GM19467 (cell line): ENCODE measurements at regions not wholly inside any gene's neighbourhood (a gene's known extent, or its start where the extent isn't known, plus 50 kb on each side); places are given as distances from the start of the nearest gene placed in this dataset.

ENCODE experiments used
- ATAC-seq: cut with Tn5 transposase; IDR thresholded peaks from one replicate; pipeline ENCODE4 v1.9.1; 2021; ENCODE audit warnings: mild to moderate bottlenecking, moderate library complexity; ENCODE audit not compliant: unreplicated experiment

DNA sequence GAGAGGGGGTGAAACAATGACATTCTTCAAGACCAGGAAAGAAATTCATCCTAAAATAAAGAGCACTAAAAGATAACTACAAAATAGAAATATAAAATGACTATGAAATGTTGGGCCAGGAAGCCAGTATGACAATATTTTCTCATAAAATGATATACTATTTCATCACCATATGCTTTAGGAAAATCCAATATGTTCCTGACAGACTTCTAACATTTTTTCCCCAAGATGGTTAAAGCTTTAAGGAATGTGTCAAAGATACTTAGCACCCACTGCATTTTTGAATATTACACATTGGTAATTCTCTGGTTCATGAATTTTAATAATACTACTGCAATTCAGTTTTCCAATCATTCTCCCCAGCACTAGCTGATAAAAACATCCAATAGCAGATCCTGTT lies 87.7 kb upstream of the PLEKHG7 start:
- no peak for ATAC-seq

DNA sequence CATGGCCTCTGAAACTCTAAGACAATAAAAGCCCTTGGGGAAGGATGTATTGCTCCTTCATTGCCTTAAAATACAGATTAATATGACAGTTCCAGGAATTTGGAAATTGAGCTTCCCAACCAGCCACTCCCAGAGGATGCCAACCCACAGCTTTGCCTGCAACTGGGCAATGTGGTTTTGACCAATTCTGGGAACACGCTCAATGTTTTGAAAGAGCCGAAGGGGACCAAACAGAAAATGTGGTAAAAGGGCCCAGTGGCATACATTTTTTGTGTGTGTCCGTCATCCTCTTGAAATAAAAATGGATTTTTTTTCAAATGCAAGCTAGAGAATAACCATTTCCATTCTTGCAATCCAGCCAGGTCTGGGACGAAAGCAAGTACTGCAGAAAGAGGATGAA lies 88.3 kb upstream of the PLEKHG7 start:
- no peak for ATAC-seq

DNA sequence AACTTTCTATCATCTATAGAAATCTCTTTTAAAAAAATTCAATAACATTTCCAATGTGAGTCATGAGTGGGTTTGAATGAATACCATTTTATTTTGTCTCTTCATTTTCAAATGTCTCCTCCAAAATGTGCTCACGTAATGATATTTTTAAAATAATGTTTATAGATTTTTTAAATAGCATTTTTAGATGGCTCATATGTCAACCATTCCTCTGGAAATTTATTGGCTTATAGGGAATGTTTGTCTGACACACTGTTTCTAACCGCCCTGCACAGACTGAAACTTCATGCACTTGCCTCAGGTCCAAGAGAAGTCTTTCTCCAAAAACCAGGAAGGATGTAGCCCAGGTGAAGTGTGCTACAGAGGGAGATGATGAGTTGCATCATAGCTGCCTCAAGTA lies 88.8 kb upstream of the PLEKHG7 start:
- no peak for ATAC-seq

DNA sequence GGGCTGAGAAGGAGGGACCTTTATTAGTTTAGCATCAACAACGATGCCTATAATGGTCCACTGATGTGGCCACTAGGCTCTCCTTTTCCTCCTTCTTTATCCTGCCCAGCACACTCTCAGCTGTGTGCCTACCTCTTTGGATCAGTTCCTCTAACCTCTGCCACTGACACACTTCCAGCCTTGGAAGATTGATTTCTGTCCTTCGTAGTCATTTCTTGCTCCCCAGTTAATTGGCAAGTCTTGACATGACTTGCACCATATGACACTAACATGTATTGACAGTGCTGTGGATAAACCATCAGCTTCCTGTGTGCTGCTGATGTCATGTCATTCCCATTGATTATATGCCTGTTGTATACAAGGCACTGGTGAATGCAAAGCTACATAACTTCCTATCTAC lies 90.2 kb upstream of the PLEKHG7 start:
- ATAC-seq: no peak

DNA sequence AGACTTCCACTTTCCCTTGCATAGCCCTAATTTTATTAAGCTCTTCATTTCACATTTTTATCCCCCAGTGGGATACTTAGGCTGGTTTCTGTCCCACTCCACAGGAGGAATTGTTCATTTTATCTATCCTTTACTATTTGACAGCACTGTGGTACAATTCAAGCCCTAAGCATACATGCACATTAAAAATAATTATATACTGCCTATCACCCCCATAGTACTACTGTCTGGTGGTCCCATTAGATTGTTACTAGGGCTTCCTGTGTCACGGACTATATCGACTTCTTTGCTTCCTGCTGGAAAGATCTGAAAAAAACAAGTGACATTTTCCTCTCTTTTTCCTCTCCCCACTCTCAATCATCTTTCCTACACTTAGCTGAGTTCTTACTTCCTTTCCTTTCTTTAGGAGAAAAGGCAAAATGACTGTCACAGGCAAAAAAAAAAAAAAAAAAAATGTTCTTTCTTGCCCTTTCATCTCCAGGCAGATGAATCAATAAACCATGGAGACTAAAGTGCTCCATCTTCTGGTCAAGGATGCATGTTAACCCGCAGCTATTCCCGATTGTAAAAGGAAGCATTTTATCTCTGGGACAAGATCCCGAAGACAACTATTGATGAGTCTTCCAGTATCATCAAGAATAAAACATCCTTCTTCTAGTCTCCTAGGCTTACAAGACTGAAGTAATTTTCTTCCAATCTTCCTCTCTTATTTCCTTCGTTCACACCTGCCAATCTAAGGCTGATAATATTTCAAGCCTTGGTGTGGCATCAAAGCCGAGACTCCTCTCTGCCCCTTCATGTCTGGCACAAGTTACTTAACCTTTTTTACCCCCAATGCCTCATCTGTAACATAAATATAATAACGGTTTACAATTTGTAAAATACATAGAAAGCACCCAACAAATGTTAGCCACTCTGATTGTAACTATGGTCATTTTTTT lies 94.4 kb upstream of the PLEKHG7 start:
- ATAC-seq: no peak

DNA sequence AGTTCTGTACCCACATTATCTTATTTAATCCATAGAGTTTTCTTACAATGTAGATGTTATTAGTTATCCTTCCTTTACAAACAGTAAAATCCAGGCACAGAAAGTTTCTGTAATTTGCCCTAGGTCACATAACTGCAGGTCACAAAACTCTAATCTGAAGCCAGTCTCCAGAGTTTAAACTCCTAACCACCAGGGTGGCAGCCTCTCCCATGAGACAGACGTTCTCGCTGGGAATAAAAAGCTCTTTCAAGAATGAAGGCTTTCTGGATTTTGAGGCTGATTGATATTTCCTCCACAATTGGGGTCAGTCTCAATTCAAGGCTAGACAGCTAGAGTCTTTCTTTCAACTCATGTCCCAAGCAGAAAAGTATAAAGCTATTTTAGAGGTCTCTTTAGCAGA lies 95.8 kb upstream of the PLEKHG7 start:
- no peak for ATAC-seq

DNA sequence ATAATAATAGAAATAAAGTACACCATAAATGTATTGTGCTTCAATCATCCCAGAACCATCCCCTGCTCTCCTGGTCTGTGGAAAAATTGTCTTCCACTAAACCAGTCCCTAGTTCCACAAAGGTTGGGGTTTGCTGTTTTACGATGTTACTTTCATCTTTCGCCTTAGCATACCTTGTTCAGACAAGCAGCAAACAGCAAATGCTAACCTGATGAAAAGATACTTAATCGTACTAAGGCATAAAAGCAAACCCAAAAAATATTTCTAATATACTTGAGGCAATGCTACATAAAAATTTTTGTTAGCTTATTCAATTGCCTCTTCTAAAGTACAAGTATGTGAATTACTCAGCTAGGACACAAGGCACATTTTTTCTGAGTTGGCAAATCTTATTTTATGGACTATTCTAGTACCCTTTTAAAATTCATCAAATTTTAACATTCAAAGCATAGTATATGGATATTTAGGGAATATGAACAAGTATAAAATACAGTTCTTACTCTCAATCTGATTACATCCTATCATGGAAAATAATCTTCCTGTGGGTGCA lies 97.1 kb upstream of the PLEKHG7 start:
- no peak for ATAC-seq

DNA sequence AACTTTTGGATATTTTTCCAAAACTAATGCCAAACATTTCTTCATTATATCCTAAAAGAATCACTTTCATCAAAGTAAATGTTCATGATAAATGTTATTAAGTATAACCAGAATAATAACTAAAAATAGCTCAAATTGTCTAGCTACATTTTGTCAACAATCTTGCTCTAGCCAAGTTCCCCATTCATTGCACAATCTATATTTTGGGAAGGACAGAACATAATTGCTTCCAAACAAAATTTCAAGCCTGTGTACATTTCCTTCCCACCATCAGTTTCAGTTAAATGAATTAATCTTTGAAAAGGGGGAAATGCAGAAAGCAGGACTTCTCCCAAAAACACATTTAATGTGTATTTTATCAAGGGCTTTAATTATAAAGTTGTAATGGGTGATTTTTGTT lies 98.0 kb upstream of the PLEKHG7 start:
- ATAC-seq: no peak

DNA sequence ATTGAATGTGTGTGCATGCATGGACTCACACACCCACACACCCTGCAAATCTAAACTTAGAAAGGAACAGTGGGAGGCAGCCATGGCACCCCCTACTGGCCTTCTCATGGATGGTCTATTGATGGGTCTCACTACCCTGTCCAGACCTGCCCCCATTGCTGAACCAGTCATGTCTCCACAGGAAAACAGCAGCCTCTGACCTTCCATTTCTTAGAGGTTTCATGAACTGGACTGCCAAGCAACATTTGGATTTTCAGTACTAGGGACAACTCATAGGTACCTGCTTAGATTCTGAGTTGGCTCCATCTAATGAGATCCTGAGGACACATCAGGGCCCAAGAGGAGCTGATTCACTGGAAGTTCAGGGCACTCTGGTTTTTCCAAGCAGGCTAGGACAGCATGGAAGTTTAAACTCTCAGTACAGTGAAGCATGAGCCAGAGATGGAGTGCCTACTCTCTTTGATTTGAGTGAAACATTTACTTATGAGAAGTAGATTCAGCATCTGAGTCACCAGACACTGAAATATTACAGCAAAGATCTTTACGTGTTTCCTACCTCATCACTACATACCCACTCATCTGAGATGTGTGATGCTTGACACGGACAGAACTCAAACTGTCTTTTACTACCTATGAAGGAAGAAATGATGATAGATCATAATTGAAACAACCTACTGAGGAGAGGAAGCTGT lies 98.9 kb upstream of the PLEKHG7 start:
- no peak for ATAC-seq

DNA sequence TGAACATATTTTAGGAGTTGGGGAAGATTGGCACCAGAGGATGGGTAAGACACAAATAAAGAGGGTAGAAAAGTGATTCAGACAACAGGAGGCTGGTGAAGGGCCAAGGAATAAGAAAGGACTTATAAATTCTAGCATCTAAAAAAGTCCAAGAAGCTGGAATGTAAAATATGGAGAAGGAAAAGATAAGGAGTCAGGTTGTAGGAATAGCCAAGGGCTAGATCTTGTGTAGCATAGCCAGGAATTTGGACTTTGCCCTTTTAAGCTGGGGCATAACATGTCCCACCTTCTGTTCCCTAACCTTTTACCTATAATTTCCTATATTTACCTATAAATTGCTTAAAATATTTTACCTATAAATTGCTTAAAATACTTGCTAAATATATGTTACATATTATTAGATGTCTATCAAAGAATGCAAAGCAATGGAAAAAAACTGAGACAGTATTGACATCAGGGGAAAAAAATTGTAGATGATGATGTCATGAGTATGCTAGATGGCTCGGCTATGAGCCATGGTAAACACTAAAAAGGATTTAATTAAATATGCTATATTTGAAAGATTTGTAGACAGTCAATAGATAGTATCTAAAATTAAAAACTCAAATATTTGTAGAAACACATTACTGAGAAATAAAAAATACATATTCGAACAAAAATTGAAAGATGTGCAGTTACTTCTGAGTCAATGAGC lies 99.7 kb upstream of the PLEKHG7 start:
- ATAC-seq: no peak

DNA sequence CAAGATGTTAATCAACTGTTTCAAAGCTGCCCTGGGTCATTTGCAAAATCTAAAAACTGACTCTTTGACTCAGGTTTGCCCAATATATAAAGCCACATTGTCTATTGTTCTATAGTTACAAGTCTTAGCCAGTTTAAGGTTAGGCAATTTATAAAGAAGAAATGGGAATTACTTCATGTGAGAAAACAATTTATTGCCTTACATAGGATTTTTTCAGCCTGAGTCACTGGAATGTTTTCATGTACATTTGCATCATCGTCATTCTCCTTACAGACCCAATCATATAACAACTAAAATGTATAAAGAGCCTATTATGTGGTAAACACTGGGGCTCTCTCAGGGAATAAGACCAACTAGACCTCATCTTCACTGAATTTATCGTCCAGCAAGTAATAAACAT lies 100.3 kb upstream of the PLEKHG7 start:
- no peak for ATAC-seq

DNA sequence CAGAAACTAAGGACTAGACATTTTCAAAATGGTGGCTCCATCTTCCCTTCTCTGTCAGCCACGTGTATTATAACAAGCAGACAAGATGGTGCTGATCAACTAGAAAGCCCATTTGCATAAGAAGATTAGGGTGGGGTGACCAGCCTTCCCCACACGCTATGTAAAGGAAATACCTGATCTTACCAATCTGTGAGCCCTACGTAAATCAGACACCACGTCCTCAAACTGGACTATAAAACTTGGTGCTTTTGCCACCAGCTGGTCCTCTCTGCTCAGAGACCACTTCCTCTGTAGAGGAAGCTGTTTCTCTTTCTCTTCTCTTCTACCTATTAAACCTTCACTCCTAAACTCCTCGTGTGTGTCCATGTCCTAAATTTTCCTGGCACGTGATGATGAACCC lies 101.1 kb upstream of the PLEKHG7 start:
- ATAC-seq: no peak

DNA sequence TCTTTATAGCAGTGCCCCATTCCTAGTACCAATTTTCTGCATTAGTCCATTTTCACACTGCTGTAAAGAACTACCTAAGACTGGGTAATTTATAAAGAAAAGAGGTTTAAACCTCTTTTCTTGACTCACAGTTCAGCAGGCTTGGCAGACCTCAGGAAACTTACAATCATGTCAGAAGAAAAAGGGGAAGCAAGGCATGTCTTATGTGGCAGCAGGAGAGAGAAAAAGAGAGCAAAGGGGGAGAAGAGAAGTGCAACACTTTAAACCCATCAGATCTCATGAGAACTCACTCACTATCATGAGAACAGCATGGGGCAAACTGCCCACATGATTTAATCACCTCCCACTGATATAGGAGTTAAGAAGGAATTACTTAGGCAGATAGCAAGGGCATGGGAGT lies 101.6 kb upstream of the PLEKHG7 start:
- no peak for ATAC-seq

DNA sequence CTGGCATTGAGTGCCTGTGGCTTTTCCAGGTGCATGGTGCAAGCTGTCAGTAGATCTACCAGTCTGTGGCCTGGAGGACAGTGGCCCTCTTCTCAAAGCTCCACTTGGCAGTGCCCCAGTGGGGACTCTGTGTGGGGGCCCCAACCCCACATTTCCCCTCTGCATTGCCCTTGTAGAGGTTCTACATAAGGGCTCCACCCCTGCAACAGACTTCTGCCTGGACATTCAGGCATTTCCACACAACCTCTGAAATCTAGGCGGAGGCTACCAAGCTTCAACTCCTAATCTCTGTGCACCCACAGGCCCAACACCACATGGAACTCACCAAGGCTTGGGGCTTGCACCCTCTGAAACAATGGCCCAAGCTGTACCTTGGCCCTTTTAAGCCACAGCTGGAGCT lies 102.7 kb upstream of the PLEKHG7 start:
- no peak for ATAC-seq

DNA sequence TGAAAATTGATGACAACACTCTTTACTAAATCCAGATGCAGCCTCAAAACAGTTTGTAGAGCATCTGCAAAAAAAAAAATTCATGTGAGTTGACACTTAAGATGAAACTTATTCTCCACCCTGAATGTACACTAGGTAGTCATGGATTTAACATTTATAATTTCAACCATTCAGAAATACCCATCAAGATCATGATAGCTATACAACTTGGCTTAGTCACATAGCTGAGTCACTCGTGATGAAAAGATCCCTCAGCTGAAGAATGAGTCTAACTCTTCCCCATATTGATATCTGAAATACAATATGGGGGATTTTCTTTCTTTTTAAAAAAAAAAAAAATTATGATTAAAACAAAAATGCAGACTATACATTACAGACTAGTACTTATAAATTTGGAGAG lies 104.8 kb upstream of the PLEKHG7 start:
- no peak for ATAC-seq

DNA sequence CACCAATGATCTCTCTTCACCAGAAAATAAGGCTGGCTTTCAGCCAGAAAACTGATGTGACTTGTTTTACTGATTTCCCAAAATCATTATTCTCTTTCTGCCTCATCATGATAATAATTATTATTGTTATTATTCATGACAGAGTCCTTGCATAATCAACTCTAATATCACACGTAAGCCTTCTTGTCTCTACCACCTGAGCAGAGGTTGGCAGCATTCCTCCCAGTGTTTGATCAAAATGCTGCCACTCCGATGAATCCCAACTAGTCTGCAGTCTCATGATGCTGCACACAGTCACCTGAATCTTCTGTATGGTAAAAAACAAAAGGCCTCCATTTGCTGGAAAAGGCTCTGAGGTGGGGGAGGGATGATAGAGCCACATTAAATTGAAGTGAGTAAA lies 105.7 kb upstream of the PLEKHG7 start:
- ATAC-seq: no peak

DNA sequence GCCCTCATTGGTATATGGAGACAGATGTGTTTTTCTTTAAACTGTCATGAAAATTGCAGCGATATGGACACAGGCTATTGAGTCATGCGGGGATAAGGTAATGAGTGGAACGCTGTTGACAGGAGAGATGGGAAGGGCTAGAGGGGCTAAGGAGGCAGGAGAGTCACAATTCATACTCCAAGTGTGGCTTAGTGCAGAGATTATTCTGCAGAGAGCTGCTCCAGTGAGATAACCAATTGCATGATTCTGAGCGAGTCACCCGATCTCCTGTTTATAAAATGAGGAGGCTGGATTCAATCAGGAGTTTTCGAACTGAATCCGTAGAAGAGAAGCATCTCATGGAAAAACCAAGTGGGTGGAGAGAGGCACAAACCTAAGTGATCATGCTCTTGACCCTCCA lies 106.4 kb upstream of the PLEKHG7 start:
- ATAC-seq: no peak

DNA sequence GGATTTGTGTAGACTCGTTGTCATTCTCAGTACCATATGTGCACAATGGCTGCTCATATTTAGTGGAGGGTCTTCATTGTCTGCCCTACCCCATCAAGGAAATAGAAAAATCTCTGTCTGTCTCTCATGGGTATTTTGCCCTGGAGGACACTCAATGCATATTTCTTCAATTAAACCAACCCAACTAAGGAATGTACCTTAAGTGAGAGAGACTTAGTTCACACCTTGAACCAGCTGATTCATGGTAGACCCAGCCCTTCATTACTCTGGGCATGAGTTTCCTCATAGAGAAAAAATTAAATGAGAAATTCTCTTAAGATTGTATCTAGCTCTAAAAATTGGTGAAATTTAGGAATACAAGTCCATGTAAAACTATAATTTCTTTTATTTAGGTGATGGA lies 107.1 kb upstream of the PLEKHG7 start:
- ATAC-seq: no peak

DNA sequence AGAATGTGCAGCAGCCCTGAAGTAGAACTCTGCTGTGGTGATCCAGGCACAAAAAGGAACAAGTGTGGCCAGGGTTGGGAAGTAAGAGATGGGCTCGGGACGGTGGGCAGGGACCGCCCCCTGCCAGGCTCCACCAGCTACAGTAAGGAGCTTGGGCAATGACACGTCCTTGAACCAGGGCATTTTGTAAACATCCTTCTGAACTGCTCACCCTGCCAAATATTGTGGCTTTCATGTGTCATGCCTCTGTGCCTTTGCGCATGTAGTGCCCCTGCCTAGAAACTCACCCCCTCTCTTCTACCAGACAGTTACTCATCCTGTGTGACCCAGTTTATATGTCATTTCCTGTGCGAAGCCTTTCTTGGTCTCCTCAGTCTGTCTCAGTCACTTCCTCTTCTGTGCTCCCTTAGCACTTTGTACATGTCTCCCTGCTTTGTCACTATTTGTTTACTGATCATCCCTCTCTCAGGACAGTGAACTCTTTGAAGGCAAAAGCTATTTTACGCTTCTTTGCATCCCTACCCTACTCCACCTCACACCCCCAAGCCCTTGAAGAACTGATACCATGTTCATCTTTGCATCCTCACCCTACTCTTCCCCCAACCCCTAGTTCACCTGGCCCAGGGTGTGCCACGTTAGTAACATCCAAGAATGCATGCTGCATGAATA lies 108.9 kb upstream of the PLEKHG7 start:
- peak; percentile 100 for ATAC-seq

DNA sequence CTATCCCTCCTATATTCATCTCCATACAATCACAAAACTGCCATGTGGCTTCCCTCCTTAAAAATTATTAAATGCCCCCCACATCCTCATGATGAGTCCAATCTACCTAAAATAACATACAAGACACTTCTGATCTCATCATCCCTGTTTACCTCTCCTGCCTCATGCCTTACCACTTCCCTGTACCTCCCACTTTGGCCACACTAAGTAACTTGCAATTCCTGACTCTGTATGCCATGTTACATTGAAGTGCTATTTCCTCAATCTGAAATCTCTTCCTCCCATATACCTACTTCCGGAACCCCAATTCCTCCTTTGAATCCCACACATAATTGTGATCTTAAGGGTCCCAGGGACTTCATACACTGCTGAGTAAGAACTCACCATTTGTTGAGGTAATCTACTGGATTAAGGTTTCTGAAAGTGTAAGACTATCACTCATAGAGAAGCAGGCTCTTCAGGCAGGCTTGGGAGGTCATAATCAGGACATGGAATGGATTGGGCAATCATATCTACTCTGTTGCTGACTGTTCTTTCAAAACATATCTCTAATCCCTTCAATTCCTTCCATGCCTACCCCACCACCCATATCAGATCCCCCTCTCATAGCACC lies 117.6 kb upstream of the PLEKHG7 start:
- no peak for ATAC-seq

DNA sequence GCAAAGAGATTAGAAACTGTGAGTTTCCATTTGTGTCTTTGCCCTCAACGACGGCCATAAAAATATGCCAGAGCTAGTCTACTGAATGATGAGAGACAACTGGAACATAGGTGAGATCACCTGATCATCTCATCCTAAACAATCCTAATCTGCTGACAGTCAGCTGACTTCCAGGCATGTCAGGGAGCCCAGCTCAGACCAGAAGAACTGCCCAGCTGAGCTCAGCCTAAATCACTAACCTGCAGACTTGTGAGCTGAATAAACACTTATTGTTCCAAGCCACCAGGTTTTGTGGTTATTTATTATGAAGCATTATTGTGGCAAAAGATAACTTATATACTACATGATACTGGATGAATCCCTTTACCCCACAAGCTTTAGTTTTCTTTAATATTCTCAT lies 118.9 kb upstream of the PLEKHG7 start:
- no peak for ATAC-seq
